GM19240 (cell line): ENCODE measurements at regions not wholly inside any gene's neighbourhood (a gene's known extent, or its start where the extent isn't known, plus 50 kb on each side); places are given as distances from the start of the nearest gene placed in this dataset.
"Not testable (repeated sequence)": the region's sequence is repeated elsewhere in the genome, so short reads cannot be mapped to it uniquely, and the experiment has no call there.

Experiments
- DNase-seq: peaks from one replicate; pipeline ENCODE4 v3.0.0; 2011; ENCODE audit warnings: low spot score; ENCODE audit not compliant: insufficient read length

DNA sequence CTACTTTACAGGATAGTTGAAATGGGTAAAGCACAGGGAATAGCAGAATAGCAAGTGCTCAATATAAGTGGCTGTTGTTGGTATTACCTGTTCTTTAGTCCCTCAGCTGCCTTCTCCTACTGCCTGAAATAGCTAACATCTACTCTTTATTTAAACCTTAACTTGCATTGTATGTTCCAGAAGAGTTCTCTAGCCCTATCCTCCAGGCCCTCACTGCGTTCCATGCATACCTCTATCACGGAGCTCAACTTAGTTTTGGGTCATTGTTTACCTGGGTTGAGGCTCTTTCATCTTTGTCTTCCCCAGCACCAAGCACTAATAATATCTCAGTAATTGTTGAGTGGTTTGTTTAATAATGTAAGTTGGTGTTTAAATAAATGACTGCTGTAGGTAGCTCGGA, 242.2 kb upstream of the FANCL start:
- DNase-seq: no peak

DNA sequence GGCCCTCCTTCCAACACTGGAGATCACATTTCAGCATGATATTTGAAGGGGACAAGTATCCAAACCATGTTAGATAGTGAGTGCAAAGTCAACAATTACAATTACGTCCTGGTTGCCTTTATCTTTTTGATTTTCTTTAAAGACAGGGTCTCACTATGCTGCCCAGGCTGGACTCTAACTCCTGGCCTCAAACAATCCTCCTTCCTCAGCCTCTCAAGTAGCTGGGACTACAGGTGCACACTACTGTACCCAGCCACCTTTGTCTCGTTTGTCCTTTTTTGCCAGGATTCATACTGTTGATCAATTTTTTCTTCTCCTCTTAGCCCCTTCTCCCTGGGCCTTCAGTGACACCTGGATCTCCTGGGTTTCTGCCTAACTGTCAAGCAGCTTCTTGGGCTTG, 240.5 kb upstream of the FANCL start:
- DNase-seq: no peak

- DNase-seq: no peak
Observed at GRCh38 chr2:58480141-58480540, 239.0 kb upstream of the FANCL start.

DNA sequence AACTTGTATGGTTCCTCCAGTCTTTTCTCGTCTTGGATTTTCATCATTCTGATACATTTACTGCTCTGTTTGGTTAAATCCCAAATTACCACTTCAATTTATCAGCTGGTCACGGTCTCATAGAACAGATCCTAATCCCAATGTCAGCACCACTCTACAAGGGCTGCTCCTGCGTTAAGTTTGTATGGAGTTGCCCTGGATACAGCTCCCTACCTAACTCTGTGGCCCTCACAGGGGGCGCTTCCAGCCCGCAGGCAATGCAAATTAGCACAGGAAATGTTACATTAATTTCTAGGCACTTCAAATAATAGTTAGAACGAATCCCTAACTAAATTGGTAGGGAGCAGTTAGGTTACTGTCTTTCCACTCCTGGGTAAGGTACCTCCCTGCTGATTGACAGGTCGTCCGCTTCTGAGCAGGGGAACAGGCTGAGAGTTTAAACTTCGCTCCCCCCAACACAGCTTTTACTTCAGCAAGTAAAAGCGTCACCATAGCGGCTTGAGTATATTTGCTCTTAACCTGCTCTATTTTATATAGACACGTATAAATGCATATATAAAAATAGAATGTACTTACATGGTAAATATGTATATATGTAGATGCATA, 238.5 kb upstream of the FANCL start:
- no peak for DNase-seq

- no peak for DNase-seq
Observed at GRCh38 chr2:58476556-58476955, 235.4 kb upstream of the FANCL start.

- DNase-seq: no peak
Observed at GRCh38 chr2:58475756-58476155, 234.6 kb upstream of the FANCL start.

GRCh38 chr2:58473165-58473564, 232.0 kb upstream of the FANCL start:
- no peak for DNase-seq

- no peak for DNase-seq
Observed at GRCh38 chr2:58466804-58467203, 225.7 kb upstream of the FANCL start.

- not testable (repeated sequence) for DNase-seq
Observed at GRCh38 chr2:58466021-58466420, 224.9 kb upstream of the FANCL start.

GRCh38 chr2:58460670-58461069, 219.5 kb upstream of the FANCL start:
- no peak for DNase-seq

- peak; percentile 25 for DNase-seq
Observed at GRCh38 chr2:58449286-58450010, 208.3 kb upstream of the FANCL start.

DNA sequence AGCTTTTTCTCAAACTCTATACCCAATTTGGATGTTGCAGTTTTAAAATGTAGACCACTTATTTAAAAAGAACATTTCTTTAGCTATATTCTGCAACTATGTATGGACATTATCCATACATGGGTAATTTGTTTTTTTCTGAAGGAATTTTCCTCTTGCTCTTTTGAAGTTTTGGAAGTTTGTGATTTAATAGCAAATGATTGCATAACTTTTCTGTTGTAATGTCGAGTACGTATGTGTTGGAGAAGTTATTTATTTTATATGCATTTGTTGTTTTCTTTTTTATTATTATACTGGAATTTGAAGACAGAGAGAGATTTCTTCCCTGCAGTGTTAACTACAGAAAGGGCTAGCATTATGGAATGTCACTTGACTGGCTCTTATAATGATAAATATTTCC, 207.7 kb upstream of the FANCL start:
- DNase-seq: no peak

DNA sequence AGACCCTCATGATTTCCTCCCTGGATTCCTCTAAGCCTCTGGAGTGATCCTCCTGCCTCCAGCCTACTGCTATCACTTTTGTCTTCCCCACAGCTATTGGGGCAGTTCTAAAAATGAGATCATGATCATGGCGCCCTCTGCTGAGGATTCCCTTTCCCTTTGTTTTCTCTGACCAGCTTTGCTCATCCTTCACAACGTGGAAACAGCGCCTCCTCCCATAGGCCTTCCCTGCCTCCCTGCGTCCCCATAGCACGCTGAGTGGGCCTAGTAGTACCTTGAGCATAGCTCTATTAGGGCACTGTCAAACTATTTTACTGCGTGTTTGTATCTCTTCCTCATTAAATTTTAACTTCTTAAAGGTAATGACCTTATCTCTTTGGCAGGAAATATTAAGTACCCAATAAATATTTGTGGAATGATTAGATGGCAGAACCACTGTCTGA, 207.0 kb upstream of the FANCL start:
- no peak for DNase-seq

- no peak for DNase-seq
Observed at GRCh38 chr2:58447586-58447985, 206.5 kb upstream of the FANCL start.

GRCh38 chr2:58441643-58442042, 200.5 kb upstream of the FANCL start:
- DNase-seq: no peak

GRCh38 chr2:58436872-58437271, 195.7 kb upstream of the FANCL start:
- no peak for DNase-seq

DNA sequence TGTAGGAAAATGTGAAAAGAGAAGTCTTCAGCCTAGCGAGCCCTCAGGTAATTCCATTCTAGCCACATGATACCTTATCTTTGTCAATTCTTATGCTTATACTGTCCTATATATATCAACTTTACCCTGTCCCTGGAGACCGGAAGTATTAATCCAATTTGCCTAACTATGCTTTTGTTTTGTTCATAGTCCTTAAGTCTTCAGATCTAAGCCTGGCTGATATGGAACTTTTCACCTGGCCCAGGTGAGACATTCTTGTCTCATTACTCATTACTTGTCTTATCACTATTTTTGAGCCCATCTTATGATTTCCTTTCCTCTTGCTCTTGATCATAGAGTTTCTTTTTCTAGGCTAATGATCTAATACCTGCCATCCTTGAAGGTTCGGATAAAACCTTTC, 194.1 kb upstream of the FANCL start:
- DNase-seq: no peak

GRCh38 chr2:58434692-58435091, 193.6 kb upstream of the FANCL start:
- DNase-seq: no peak

- no peak for DNase-seq
Observed at GRCh38 chr2:58432491-58433170, 191.5 kb upstream of the FANCL start.

DNA sequence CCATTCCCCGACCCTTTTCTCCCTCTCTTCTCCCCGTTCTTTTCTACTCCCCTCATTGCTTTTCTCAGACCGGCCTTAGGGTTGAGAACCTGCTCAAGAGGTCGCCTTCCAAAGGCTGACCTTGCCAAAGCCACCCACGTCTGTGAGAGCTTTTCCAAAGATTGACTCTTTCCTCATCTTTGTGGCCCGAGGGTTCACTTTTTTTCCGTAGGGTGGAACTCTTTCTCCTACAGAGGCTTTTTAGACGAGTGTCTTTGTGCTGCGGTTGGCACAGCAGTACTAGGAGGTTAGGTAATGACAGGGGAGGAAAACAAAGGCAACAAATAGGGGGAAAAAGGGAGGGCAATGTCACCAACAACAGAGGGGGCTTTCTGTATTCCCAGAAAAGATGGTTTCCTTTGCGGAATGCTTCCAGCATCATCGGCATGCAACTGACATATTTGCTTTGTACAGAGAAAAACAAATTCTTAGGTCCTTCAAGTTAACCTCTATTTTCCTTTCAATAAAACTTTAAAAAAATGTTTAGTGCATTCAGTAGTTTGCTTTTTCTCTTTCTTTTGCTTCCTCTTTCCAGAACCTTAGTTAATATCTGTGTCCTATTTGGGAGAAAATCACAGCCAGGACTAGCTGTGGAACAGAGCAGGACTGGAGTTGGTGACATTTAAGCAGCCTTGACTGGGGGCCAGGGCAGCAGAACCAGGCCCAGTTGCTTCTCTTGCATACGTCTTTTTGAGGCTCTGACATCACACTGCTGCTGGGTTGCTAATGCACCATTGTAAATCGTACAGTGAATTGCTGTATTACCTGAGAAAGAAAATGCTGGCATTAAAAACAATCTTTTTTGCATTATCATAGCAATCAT, 188.1 kb upstream of the FANCL start:
- DNase-seq: no peak

- DNase-seq: no peak
Observed at GRCh38 chr2:58428096-58429013, 187.2 kb upstream of the FANCL start.
